Pancreas (tissue), 10 donors: ENCODE measurements at regions not wholly inside any gene's neighbourhood (a gene's known extent, or its start where the extent isn't known, plus 50 kb on each side); places are given as distances from the start of the nearest gene placed in this dataset.

Experiments used
- ATAC-seq, 4 donors: fragments of 200-7000 bp; cut with Tn5 transposase; one replicate each; pipeline versions ENCODE4 v1.8.0 to v1.9.1; 2020; ENCODE audit warnings: mild to moderate bottlenecking in 4 of 4, moderate library complexity in 4 of 4
- DNase-seq, 6 donors: peaks; one replicate each; pipeline ENCODE4 v3.0.0-alpha.2; 2020
- FAIRE-seq: peaks from 2 replicates; lab custom pipeline; 2012; peaks lifted over from hg19 to GRCh38; lab: Jason Lieb, UNC
- H3K27ac ChIP-seq, 4 donors: fragments of 200-600 bp; sonication (generic); 1 replicate in 3 of 4; 2 replicates in 1 of 4; pipeline versions ENCODE4 v1.5.0 to v1.8.0; 2020
- H3K27me3 ChIP-seq, 4 donors: fragments of 200-600 bp; one replicate each; pipeline ENCODE4 v1.8.0; 2021
- H3K36me3 ChIP-seq, 3 donors: fragments of 200-600 bp; sonication (generic) in 1 of 3; one replicate each; pipeline versions ENCODE4 v1.5.0 to v1.8.0; 2020 to 2021
- H3K4me1 ChIP-seq, 3 donors: fragments of 200-600 bp; one replicate each; pipeline ENCODE4 v1.8.0; 2021
- H3K4me3 ChIP-seq, 4 donors: fragments of 200-600 bp; sonication (generic) in 2 of 4; one replicate each; pipeline versions ENCODE4 v1.5.0 to v1.8.0; 2020 to 2021
- H3K9me3 ChIP-seq, 4 donors: fragments of 200-600 bp; one replicate each; pipeline ENCODE4 v1.8.0; 2021
- CTCF ChIP-seq, 4 donors: fragments of 200-600 bp; sonication (generic) in 3 of 4; IDR thresholded peaks; one replicate each; pipeline versions ENCODE4 v1.5.0 to v1.8.0; 2021; ENCODE audit warnings: antibody characterized with exemption in 4 of 4
- WGBS, 2 donors: extraction: QIAGEN DNeasy Blood & Tissue Kit; methylation state at CpG; one replicate each; pipeline ENCODE4 v1.1.7; 2013; 5-methylcytosine and 5-hydroxymethylcytosine counted together
- intact Hi-C, 3 donors: fragments of 100-400 bp; cut with DNase I; formaldehyde crosslinking; loops; one replicate each; pipeline versions ENCODE4 v1.11.1 to v1.14.2; 2022
- donor health status: healthy with polysubstance abuse.
- donor health status: DM: no; HTN: no; CAD: no; lungs with moderate emphysema.
- donor health status: DM: no; HTN: no; CAD: no.
- donor health status: control.
- donor health status: control.
- donor health status: Bipolar disorder and iron deficiency.
- donor health status: DM: yes; HTN: yes; CAD: no.
- donor health status: DM: no; HTN: no; CAD: no.
- donor health status: DM: no; HTN: no; CAD: no.
- donor health status: DM: yes; HTN: yes; CAD: no.

GRCh38 chr5:8695902-8696845, 827.2 kb downstream of the MTRR start:
- Histone ChIP-seq H3K27ac (no peak overlapping the region), H3K4me1 (peaks cover 0 to 8% (median 5%) of the 10 kb centered on the region in 3 donors), H3K27me3 (no peaks in the 10 kb centered on the region), H3K36me3 (no peaks in the 10 kb centered on the region), H3K9me3 (no peaks in the 10 kb centered on the region), H3K4me3 (no peak overlapping the region)
- ATAC-seq (no peak), DNase-seq (no peak), FAIRE-seq (no peak)
- no peak for TF ChIP-seq CTCF (IDR thresholded peaks at IDR 0.05)
- intact Hi-C loops: no loop called here
- WGBS, 2 donors: 58 to 68% methylated on average over 10 of the region's 10 CpGs

- H3K27ac ChIP-seq: no peak overlapping the region
These were observed 831.3 kb downstream of the MTRR start for GRCh38 chr5:8700222-8700621.

GRCh38 chr5:8700671-8701070, 831.7 kb downstream of the MTRR start:
- Histone ChIP-seq H3K4me3 (no peak overlapping the region), H3K9me3 (no peaks in the 10 kb centered on the region), H3K4me1 (no peaks in the 10 kb centered on the region), H3K27me3 (no peaks in the 10 kb centered on the region), H3K36me3 (no peaks in the 10 kb centered on the region), H3K27ac (no peak overlapping the region)
- intact Hi-C loops: no loop called here
- WGBS, 2 donors: 77 to 79% methylated on average over 7 of the region's 7 CpGs
- no peak for ATAC-seq
- TF ChIP-seq CTCF (IDR thresholded peaks at IDR 0.05): no peak
- no peak for DNase-seq
- no peak for FAIRE-seq

More at GRCh38 chr5:8700222-8700621, 831.3 kb downstream of the MTRR start:
- 82% methylated on average over 5 of the region's 5 CpGs for WGBS, 2 donors
- H3K27me3 ChIP-seq: no peaks in the 10 kb centered on the region
- no peaks in the 10 kb centered on the region for H3K4me1 ChIP-seq
- DNase-seq (no peak), ATAC-seq (no peak), FAIRE-seq (no peak)
- intact Hi-C loops: no loop called here
- H3K9me3 ChIP-seq: no peaks in the 10 kb centered on the region
- no peak overlapping the region for H3K4me3 ChIP-seq
- no peaks in the 10 kb centered on the region for H3K36me3 ChIP-seq
- no peak for TF ChIP-seq CTCF (IDR thresholded peaks at IDR 0.05)

GRCh38 chr5:8701251-8701650, 832.3 kb downstream of the MTRR start:
- Histone ChIP-seq H3K36me3 (no peaks in the 10 kb centered on the region), H3K4me3 (no peak overlapping the region), H3K27me3 (no peaks in the 10 kb centered on the region), H3K4me1 (no peaks in the 10 kb centered on the region), H3K9me3 (no peaks in the 10 kb centered on the region), H3K27ac (no peak overlapping the region)
- no peak for DNase-seq
- FAIRE-seq: no peak
- TF ChIP-seq CTCF (IDR thresholded peaks at IDR 0.05): no peak
- intact Hi-C loops: no loop called here
- WGBS, 2 donors: 65 to 67% methylated on average over 2 of the region's 2 CpGs
- ATAC-seq: no peak

- Histone ChIP-seq H3K4me1 (no peaks in the 10 kb centered on the region), H3K27ac (no peak overlapping the region), H3K36me3 (no peaks in the 10 kb centered on the region), H3K27me3 (no peaks in the 10 kb centered on the region), H3K9me3 (no peaks in the 10 kb centered on the region), H3K4me3 (no peak overlapping the region)
- no peak for TF ChIP-seq CTCF (IDR thresholded peaks at IDR 0.05)
- 68 to 77% methylated on average over 6 of the region's 6 CpGs for WGBS, 2 donors
- ATAC-seq (no peak), DNase-seq (no peak), FAIRE-seq (no peak)
- intact Hi-C loops: no loop called here
These were observed 835.4 kb downstream of the SEMA5A start for GRCh38 chr5:8710426-8710930.
